Middle frontal gyrus (tissue), 1 donor: ENCODE measurements at regions not wholly inside any gene's neighbourhood (a gene's known extent, or its start where the extent isn't known, plus 50 kb on each side); places are given as distances from the start of the nearest gene placed in this dataset.

Experiments
- DNase-seq: peaks from one replicate; pipeline ENCODE4 v3.0.0-alpha.2; 2015; ENCODE audit warnings: low spot score; ENCODE audit errors: extremely low spot score

DNA sequence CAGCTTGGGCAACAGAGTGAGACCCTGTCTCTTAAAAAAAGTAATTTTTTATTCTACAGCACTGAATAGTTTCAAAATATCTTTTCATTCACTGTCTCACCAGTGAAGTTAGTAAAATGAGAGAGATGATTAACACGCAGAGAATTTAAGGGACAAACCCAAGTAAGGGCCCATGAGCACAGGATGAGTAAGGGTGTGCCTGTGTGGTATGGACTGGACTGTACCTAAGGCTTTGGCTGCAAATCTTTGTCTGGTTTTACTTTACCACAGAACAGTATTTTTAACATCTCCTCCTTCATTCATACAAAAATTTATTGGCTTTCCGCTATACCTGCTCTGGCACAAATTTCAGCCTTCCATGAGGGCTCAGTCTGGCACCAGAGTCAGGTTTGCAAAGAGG lies 433.3 kb downstream of the UTRN start:
- DNase-seq = no peak

DNA sequence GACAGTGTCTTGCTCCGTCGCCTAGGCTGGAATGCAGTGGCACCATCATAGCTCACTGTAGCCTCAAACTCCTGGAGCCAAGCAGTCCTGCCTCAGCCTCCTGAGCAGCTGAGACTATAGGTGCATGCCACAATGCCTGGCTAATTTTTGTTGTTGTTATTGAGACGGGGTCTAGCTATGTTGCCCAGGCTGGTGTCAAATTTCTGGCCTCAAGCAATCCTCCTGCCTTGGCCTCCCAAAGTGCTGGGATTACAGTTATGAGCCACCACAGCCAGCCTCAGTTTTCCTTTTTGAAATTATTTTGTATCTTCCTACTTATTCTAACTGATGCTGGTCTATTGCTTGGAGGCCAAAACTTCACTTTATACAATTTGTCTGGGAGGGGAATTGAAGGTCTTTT lies 436.1 kb downstream of the UTRN start:
- no peak for DNase-seq

- no peak for DNase-seq
These were observed 437.1 kb downstream of the UTRN start for GRCh38 chr6:144722154-144722737.

DNA sequence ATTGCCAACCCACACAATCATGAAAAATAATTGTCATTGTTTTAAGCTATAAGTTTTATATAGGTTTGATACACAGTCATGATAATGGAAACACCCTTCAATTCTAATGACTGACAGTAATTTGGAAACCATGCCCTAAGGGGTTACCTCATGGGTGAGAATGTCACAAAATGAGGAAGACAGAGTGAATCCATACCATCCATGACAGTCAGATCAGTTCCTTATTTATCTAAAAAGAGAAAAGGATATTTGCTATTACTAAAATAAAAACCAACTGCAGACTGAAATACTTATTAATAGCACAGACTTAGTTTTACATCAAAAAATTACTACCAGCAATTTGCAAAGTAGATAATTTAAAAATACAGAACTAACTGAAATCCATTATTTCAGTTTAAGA lies 437.8 kb downstream of the UTRN start:
- DNase-seq = no peak

GRCh38 chr6:144723431-144723830 lies 438.3 kb downstream of the UTRN start:
- DNase-seq = no peak

DNA sequence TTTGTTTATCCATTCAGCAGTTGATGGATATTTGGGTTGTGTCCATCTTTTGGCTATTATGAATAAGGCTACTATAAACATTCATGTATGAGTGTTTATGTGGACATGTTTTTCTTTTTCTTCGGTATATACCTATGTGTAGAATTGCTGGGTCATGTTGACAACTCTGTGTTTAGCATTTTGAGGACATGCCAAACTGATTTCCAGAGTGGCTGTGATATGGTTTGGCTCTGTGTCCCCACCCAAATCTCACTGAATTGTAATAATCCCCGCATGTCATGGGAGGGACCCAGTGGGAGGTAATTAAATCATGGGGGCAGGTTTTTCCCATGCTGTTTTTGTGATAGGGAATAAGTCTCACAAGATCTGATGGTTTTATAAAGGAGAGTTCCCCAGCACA lies 439.7 kb downstream of the UTRN start:
- DNase-seq = no peak

GRCh38 chr6:144725736-144726522 lies 440.8 kb downstream of the UTRN start:
- DNase-seq = no peak

GRCh38 chr6:144728804-144729203 lies 443.7 kb downstream of the UTRN start:
- no peak for DNase-seq

- DNase-seq = no peak
These were observed 444.4 kb downstream of the UTRN start for GRCh38 chr6:144729502-144729901.

DNA sequence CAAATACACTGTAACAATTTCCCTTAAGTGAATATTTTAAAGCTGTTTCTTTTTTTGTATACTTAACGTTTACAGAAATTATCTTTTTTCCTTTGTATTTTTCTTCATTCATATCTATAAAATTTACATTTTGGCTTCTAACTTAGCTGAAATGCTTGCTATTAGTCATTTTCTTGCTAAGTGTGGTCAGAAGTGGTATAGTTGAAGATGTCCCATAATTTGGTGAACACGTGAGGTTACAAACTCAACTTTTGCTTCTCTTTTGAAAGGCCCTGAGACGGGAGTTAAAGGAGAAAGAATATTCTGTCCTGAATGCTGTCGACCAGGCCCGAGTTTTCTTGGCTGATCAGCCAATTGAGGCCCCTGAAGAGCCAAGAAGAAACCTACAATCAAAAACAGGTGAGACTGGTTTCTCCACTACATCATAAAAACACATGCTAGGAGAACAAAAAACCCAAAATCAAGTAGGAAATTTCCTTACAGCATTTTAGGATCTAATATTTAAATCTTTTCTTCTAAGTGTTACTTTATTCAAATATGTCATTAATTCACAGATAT lies 445.0 kb downstream of the UTRN start:
- no peak for DNase-seq

- no peak for DNase-seq
These were observed 446.1 kb downstream of the UTRN start for GRCh38 chr6:144731229-144731628.

DNA sequence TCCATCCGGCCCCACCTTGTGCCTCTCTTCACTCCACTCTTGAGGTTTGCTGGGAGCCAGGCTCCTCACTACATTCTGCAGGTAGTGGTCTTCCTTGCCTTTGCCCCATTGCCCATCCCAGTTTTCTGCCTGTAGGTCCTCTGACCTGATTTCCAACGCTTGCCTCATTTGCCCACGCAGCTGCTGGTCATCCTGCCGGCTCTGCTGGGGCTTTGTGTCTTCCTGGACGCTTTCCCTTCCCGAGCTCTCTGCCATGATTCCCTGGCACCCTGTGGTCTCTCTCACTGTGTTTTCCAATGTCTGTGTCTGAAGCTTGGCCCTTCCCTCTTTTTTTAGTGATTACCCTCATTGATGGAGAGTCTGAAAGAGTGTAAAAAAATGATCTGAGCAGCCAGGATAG lies 451.6 kb downstream of the UTRN start:
- DNase-seq = no peak

GRCh38 chr6:144737998-144738397 lies 452.9 kb downstream of the UTRN start:
- DNase-seq = no peak

DNA sequence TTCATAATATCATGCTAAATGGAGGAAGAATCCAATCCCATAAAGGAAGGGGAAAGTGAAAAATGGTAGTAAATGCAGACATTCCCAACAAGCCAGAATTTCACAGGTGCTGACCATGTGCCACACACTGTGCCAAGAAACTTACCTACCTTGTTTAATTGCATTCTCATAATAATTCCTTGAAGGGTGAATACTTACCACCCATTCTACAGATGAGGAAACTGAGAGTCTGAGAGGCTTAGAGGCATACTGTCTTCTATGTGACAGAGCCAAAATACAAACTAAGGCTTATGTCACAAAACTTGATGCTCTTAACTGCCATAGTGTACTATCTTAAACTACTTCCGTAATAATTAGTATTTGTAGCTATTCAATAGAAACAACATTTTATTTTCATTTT lies 454.7 kb downstream of the UTRN start:
- no peak for DNase-seq

DNA sequence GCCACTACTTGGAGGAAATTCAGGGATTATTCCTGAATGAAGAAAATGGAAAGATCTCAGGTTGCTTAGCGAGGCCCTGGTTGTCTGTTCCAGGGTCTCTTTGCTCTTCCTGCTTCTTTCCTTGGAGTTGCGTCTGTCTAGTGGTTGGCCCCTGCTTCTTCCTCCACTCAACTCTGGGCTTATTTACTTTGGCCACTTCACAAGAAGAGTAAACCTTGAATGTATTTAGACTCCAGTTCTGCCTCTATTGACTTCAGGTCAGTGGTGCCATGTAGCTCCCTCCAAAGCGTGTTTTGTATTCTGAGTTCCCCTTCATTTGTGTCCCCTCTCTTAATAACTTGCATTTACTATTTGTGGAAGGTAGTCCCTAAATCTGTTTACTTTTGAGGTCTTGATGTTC lies 456.5 kb downstream of the UTRN start:
- DNase-seq = no peak

DNA sequence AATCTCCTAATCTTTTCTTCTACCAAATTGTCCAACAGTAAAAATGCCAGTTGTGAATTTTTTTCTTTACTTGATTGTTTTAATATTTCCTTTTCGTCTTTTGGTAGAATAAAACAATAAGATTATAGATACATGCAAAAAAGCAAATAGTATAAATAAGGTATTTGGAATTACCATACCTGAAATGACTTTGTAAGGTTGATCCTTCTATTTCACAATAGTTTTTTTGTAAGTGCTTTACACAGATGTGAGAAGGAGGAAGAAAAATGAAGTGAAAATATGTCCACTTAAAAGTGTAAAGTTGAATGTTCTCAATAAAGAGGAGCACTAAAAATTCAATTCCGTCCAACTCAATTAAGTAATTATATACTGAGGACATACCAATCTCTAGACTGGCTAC lies 457.6 kb downstream of the UTRN start:
- no peak for DNase-seq

DNA sequence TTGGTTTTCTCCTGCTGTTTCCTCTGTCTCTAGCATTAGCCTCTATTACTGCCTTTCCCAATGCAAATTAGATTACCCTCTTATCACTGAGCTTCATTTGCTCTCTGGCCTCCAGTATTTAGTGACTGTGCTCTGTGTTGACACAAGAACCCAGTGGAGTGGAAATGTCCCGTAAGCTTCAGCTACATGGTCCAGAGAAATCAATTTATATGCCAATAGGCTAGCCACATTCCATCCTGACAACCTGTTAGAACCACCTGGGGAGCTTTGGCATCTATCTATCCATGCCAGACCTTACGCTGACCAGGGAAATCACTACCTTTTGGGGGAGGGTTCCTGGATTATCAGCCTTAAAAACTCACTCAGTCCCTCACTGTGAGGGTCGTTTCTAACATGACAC lies 459.6 kb downstream of the UTRN start:
- no peak for DNase-seq

GRCh38 chr6:144745439-144745838 lies 460.3 kb downstream of the UTRN start:
- no peak for DNase-seq

- DNase-seq = no peak
These were observed 461.9 kb downstream of the UTRN start for GRCh38 chr6:144746902-144747469.

- no peak for DNase-seq
These were observed 464.1 kb downstream of the UTRN start for GRCh38 chr6:144749263-144749662.

DNA sequence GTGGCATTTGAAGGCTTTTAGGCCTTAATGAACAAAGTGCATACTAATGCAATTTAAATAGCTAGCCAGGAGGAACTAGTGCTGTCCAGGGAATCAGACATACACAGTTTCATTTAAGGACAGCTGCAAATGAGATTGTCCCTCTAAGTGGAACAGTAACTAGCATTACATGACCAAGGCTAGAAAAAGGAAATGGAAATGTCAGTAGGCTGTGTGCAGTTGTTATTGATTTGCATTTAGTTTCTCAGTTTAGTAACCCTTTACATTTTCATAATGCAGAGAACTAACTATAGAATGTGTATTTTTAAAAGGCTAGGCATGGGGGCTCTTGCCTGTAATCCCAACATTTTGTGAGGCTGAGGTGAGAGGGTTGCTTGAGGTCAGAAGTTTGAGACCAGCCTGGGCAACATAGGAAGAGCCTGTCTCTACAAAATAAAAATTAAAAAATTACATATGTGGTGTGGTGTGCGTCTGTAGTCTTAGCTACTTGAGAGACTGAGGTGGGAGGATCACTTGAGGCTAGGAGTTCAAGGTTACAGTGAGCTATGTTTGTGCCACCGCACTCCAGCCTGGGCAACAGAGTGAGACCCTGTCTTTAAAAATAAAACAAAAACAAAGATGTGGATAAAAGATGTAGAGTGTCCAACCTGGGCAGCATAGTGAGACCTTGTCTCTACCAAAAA lies 468.0 kb downstream of the UTRN start:
- DNase-seq = no peak

- DNase-seq = no peak
These were observed 471.3 kb downstream of the UTRN start for GRCh38 chr6:144756469-144756868.
